Activated CD8-positive, alpha-beta memory T cell treated with anti-CD3 and anti-CD28 coated beads for 48 hours (primary cell): ENCODE measurements at regions not wholly inside any gene's neighbourhood (a gene's known extent, or its start where the extent isn't known, plus 50 kb on each side); places are given as distances from the start of the nearest gene placed in this dataset.
"Not testable (repeated sequence)": the region's sequence is repeated elsewhere in the genome, so short reads cannot be mapped to it uniquely, and the experiment has no call there.

Experiments
- DNase-seq, 3 experiments: peaks; one replicate each; pipeline ENCODE4 v3.0.0-alpha.2; 2020; ENCODE audit warnings: low read depth in 2 of 3, low spot score in 2 of 3

DNA sequence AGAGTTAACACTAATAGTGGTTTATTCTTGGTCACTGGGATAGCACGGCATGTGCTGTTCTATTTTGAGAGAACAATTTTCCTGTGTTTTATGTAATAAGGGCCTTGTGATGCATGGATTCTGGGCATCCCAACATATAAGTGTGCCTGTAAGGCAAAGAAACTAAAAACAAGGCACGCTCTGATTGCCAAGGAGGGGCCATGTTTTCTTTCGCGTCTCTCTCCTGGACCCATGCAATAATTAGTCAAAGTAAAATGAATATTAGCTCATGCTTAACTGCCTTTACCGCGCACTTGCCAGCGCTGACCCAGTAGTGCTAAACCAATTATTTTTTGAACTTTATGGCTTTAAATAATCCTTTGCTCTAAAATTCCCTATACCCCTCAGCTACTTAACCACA, 140.9 kb downstream of the PSAT1 start:
- DNase-seq, result no peak

DNA sequence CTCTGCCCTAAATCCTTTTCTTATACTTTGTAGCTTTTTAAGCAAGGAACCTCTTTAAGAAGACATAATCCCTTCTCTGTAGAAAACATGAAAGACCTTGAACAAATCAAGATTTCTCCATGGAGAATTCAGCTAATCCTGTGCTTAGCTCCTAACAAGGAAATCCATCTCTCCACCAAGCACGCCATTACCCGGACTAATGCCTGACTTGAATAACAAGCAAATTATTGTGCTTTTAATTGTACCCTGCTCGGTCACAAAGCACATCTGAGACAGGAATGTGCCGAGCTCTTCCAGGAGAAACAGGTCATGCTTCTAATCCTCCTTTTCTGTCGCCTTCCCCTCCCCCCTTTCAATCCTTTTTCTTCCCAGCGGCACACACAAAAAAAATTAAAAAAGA, 141.3 kb downstream of the PSAT1 start:
- no peak for DNase-seq

DNA sequence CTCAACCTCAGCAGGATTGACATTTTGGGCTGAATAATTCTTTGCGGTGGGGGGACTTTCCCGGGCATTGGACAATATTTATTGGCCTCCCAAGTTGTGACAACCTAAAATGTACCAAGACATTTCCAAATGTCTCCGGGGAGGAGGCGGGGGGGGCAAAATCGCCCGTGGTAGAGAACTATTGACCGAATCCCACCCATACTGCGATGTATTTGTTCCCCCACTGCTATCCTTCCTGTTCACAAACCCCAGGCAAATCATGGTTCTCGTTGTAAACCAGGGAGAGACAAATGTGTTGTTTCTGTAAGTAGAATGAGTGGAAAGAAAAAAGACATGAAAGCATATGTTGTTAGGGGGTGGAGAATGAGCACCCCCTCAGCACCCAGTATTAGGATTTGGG, 141.9 kb downstream of the PSAT1 start:
- DNase-seq, result no peak

DNA sequence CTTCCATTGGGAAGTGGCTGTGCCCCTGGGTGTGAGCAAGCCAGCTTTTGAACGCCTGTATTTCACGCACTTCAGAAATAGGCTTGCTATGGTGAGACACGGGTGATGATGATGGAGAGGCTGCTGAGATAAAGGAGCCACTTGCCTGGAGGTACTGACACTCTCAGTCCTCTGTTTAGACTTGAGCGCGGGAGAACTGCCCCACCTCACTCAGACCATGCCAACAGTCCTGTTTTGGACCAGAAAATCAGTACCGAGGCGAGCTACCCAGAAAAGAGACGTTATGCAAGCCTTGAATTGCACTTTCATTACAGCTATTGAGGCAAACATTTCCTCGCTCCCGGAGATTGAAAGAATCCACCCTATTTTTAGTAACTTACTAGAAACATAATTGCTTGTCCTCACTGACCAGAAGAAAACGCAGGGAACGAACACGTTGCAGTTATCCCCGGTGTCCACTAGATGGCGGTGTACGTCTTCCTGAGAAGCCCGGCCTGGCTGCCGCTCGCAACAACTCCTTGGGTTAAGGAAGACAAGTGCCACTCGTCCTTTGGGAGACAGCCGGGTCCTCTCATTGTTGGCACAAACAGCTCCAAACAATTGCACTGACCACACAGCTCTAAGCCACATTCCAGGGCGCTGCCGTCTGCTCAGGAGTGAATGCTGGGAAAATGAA, 142.4 kb downstream of the PSAT1 start:
- DNase-seq, result peak; percentile 13 to 48 (median 29)

DNA sequence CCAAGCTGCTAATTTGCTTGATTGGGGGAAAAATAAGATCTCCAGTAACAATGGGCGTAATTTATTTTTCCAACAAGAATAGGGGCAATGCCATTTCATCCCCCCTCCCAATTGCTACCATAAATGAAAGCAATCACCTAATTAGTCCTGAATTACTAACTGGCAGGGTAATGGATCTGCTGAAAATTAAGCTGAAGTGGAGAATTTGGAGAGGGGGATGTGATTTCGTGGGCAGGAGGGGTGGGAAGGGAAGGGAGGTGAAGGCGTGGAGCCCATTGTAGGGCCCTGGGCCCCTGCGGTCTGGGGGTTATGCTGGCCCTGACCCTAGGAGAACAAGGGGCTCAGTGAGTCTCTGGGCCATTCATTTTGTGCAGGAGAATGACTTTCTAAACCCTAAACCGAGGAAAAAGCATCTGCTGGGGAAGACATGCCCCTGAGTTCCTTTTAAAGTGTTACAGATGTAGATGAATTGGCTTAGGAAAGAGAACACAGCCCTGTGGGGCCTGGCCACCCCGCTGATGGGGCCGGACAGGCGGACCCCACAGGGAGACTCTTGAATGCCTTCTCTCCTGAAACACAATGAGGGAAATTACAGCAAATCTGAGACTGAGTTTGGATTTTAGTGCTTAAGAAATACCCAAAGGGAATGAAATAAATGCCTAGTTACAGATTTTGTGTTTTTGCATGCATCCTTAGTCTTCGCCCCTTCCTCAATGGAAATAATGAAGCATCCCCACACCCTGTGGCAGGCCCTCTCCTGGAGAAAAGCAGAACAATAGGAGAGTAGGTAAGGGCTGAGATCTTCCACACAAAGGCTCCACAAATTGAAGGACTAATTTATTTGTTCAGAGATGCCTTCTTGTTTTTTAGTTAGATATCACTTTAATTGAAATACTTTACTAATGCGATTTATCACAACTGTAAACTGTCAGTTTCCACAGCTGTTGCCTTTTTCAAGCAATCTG, 143.2 kb downstream of the PSAT1 start:
- no peak for DNase-seq

DNA sequence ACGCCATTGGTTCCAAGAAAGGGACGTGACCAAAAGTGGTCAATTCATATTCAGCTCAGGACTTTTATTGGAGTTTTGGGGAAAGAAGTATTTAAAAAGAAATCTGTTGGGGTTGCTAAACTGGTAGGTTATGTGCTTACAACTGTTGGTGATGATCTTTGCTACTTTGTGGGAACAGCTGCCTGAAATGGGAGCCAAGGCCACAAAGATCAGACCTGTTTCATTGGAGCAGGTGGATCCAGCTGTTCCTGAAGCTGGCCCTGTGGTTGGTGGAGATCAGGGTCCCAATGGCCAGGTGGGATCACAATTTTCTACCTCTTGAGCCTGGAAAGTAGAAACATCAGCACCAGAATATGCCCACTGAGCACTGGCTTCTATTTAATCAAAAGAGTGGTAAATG, 144.5 kb downstream of the PSAT1 start:
- DNase-seq, result no peak

DNA sequence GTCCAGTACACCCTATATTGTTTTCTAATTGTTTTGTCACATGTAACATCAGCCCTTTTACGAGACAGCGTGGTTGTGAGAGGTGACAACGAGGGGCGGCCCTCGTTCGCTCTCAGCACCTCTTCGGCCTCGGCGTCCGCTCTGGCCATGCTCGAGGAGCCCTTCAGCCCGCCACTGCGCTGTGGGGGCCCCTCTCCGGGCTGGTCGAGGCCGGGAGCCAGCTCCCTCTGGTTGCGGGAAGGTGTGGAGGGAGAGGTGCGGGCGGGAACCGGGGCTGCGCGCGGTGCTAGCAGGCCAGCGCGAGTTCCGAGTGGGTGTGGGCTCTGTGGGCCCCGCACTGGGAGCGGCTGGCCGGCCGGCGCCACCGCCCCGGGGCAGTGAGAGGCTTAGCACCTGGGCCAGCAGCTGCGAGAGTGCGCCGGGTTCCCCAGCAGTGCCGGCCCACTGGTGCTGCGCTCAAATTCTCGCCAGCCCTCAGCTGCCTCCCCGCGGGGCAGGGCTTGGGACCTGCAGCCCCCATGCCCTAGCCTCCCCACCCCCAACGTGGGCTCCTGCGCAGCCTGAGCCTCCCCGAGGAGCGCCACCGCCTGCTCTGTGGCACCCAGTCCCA, 145.0 kb downstream of the PSAT1 start:
- DNase-seq, result no peak

DNA sequence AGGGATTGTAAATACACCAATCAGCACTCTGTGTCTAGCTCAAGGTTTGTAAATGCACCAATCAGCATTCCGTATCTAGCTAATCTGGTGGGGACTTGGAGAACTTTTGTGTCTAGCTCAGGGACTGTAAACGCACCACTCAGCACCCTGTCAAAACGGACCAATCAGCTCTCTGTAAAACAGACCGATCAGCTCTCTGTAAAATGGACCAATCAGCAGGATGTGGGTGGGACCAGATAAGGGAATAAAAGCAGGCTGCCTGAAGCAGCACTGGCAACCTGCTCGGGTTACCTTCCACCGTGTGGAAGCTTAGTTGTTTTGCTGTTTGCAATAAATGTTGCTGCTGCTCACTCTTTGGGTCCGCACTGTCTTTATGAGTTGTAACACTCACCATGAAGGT, 145.7 kb downstream of the PSAT1 start:
- not testable (repeated sequence) for DNase-seq

DNA sequence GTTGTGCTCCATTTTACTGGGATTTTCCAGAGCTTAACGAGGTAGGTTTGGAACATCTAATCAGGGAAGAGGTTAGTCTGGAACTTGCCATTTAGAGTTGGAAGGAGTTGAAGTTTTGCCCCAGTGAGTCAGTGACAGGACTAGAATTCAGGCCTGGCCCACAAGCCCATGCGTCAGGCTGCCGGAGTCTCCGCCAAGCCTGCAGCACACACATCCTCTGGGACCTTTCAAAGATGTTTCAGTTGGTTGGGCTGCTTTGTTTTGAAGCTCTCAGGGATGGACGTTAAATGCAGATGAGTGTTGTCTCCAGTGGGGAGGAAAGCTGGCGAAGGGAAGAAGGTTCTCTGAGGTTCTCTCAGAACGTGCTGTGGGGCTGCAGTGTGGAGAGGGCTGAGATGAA, 147.0 kb downstream of the PSAT1 start:
- DNase-seq, result no peak

DNA sequence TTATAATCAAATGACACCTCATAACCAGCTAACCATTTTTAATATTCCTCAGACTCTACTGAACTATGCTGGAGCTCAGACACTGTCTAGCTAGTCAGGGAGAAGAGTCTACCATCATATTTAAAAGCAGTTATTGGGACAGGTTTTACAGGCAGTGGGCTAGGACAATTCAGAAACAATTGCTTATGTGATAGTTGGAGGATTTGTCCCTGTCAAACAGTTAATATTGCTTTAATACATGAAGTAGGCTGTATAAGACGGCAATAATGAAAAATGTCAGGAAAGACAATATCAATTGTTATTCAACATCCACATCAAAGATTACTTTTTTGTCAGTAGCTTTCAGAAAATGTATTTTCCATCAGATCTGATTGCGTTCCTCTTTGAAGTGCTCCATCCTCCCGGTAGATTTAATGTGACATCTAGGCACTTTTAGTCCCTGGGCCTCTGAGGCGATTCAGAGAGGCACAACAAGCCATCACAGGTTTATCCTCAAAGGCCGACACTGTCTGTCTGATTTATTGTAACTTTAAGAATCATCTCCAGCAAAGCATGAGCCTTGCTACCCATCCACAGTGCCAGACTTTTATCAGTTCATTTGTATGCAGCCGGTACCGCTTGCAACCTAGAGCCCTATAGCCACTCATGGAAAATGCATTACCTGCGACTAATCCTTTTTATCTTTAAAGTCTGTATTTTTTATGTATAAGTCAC, 152.2 kb downstream of the PSAT1 start:
- DNase-seq, result no peak

DNA sequence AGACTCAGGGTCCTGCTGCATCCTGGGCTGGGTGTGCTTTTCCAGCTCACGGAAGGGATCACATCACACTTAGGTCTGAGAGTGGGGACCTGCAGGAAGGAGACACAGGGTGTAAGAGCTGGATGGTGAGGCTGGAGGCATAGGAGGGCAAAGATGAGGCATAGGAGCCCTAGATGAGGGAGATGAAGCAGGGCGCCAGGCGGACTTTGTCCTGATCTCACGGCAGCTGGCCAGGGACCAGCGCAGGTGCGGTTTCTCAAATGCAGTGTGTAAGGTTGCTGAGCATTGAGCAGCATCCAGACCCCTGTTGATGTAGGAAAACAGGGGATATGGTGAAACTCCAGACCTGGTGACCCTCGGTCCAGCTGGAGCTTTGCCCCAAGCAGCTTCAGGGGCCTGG, 156.5 kb downstream of the PSAT1 start:
- no peak for DNase-seq

DNA sequence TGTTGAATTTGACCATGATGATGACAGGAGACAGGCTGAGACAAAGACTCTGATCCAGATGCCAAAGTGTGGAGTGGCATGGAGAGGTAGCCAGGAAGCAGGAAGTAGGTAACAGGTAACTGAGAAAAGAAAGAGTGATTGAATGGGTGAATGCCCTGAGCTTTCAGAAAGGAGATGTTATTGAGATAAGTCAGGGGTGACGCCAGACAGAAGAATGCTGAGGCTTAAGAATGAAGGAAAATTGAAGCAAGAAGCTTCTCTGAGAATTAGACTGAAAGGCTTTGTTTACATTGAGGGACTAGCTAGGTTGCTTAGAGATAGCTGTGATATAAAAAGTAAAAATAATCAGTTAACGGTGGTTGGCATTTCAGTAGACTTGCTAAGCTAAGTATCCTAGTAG, 165.7 kb downstream of the PSAT1 start:
- no peak for DNase-seq

DNA sequence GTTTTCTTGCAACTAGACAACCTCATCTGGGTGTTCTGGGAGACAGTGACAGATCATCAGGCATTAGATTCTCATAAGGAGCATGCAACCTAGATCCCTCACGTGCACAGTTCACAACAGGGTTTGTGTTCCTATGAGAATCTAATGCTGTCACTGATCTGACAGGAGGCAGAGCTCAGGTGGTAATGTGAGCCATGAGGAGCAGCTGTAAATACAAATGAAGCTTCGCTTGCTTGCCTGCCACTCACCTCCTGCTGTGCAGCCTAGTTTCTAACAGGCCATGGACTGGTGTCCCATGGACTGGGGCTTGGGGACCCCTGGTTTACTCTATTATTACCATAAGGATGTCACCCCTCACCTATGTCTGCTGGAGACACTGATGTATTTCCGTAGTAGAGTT, 166.8 kb downstream of the PSAT1 start:
- no peak for DNase-seq

DNA sequence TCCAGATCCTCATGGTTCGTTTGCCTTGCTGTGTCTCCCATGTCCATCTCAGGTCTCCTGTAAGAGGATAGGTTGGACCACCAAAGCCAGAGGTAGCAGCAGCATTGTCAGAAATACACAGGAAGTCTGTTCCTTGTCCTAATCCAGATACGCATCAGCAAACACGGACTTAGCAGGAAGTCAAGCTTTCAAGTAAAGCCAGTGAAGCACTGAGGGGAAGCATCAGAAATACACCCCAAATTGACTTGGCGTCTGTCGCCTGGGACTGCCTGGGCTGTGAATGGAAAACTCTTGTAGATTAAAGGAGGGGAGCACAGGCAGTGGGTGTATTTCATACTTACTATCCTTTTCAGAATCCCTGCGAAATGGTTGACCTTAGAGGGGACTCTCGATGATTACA, 171.3 kb downstream of the PSAT1 start:
- no peak for DNase-seq

DNA sequence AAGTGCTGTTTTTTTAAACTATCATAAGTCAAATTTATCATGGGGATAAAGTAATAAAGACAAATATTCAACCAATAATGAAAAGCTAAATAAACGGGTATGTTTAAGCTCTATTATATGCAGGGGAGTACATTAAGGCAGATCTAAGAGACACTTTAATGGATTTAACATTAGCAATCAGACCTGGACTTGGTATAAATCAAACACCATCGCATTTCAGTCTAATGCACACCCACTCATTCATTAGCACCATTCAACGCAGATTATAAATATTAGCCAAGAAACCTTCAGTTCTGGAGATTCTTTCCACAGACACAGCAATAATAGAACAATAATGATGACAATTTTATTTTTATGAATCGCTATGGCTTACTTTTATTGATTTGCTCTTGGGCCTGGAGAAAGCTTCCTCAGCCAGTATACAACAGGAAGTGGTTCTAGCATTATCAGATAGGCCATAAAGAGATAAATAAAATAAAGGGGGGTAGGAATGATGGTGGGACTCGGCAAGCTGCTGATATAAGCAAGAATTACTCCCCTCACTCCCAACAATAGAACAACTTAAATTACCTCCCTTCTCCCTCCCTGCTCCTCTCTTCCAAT, 172.2 kb downstream of the PSAT1 start:
- DNase-seq, result no peak

DNA sequence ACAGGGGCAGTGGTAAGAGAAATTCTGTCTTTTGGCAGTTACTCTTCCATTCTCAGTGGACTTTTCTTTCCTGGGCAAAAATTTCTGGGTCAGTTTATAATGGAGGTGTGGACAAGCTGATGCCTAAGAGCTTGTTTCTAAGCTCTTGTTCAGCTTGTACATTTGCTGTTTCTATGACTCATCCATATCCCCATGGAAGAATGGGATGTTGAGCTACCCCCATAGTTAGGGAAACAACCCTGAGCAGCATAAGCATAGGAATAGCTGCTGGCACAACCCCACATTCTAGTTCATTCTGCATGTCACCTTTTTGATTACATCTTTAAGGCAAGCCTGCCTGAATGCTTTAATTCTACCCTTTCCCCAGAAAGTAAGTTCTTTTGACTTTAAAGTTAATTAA, 173.3 kb downstream of the PSAT1 start:
- no peak for DNase-seq

DNA sequence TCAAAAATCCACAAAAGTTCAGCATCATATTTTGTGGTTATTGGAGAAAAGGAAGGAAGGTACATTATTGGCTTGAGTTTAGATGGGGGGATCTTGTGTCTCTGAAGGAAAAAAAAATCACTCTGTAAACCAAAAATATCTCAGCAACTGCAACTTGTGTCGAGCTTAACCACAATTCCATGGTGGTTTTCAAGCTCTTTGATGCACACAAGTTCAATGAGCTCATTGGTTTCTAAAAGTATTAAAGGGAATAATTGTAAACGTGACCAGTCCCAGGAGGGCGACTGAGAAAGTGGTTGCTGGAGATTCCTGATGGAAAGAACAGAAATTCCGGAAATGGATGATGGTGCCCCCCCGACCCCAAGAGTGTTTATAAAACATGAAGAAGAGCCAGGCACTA, 173.8 kb downstream of the PSAT1 start:
- DNase-seq, result no peak

DNA sequence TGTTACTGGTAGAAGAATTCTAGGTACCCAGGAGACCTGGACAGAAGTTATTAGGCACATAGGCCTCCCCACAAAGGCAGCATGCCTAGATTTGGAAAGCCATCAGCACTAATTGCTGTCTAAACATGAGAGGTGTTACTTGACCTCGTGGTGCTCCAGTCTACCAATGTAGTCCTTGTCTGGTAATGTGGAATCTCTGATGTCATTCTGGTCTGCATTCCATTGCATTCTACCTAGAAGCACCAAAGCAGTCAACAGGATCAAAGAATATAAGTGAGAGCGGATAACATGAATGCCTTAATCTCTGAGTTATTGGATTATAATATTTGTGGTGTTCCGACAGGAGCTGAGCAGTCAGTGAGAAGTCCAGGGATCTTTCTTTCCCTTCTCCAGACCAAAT, 175.2 kb downstream of the PSAT1 start:
- DNase-seq, result no peak

DNA sequence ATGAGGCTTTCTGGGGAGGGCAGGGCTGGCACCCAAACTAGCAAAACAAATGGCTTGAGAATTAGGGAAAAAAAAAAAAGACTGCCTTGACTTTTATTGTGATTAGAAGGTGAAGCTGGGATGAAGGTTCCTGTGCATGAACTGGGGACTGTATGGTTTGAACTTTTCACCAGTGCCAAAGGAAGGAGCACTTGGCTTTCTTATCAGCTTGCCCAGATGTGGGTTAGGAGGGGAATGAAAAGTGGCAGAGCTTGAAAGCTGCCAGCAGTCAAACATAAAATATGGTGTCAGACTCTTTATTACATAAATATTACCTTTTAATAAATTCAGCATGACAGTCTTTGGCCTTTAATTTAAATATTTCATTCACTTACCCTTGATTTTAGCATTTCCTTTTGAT, 182.5 kb downstream of the PSAT1 start:
- DNase-seq, result no peak

DNA sequence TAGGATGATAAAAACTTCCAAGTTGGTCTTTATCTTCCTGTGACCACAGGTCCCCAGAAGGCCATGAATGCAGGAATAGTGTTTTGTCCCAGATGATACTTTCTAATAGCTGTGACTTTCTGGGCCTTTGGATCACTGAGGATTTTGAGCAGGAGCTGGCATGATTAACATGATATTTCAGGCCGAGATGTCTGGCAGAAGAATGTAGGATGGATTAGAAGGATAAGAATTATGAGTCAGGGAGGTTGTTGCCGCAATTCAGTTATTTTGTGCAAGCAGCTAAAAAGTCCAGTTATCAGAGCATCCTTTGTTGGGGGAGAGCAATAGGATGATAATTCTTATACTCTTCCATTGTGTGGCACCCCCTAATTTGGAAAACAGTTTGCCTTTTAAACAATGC, 189.7 kb downstream of the PSAT1 start:
- no peak for DNase-seq

DNA sequence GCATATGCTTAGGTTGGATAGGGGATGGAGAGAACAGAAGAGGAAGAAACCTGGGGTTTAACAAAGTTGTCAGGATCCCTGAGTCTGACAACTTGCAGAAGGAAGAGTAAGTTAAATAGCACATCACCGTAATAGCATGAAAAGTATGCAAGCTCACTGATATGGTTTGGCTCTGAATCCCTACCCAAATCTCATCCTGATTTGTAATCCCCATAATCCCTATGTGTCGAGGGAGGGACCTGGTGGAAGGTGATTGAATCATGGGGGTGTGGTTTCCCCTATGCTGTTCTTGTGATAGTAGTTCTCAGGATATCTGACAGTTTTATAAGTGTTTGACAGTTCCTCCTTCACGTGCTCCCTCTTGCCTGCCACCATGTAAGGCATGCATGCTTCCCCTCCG, 193.3 kb downstream of the PSAT1 start:
- no peak for DNase-seq
